ENCODE measurements at regions not wholly inside any gene's neighbourhood (a gene's known extent, or its start where the extent isn't known, plus 50 kb on each side); places are given as distances from the start of the nearest gene placed in this dataset.
A peak's percentile ranks its signal among the peaks of the same experiment; 100 is the strongest.

DNA sequence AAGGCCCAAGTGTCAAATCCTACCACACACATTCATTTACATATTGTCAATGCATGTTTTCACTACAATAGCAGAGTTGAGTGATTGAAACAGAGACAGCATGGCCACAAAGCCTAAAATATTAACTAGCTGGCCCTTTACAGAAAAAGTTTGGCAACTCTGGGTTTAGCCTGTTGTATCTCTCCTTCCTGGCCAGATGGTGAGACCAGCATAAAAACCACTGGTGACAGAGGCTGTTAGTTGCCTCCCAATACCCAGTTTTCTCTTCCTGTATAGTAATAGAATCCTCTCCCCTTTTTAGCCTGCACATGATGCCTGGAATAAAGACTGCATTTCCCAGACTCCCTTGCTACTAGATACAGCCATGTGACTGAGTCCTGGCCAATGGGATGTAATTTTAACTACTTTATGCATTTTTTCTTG, 100.0 kb upstream of the TAB2 start:
- no peak for DNase-seq (ENCODE audit: low read depth)

DNA sequence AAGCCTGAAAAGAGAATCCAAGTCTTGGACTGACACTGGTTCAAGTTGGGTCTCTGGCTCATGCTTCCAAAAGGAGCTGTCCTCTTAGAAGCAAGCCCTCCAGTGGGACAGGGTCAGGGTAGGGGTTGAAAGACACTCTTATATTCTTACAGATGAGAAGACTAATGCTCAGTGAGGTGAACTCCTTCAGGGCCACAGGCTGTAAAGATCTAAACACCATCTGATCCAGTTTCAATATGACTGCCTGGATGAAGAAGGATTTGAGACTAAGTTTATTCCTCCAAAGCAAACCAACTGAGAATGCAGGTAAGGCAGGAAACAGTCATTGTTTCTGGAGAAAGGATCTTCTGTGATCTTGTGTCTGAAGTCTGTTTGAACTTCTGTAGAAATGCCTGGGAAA, 99.0 kb upstream of the TAB2 start:
- DNase-seq (ENCODE audit: low read depth) = no peak

DNA sequence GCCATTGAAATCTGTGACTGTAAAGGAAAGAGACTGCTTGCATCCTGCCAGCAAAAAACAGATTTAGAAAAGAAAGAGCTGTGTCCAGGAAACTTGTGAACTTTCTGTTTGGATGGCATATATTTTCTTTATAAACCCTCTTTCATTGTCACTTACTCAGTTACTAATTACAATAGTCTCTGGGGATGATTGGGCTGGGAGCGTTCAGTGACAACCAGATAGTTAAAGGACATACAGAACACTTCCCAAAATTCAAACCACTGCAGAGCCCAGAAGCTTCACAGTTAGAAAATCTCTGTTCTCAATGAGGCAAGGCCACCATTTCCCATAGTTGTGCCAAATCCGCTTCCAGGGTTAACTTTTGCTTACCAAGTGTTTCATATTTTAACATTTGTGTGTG, 98.6 kb upstream of the TAB2 start:
- DNase-seq (ENCODE audit: low read depth) = no peak

DNA sequence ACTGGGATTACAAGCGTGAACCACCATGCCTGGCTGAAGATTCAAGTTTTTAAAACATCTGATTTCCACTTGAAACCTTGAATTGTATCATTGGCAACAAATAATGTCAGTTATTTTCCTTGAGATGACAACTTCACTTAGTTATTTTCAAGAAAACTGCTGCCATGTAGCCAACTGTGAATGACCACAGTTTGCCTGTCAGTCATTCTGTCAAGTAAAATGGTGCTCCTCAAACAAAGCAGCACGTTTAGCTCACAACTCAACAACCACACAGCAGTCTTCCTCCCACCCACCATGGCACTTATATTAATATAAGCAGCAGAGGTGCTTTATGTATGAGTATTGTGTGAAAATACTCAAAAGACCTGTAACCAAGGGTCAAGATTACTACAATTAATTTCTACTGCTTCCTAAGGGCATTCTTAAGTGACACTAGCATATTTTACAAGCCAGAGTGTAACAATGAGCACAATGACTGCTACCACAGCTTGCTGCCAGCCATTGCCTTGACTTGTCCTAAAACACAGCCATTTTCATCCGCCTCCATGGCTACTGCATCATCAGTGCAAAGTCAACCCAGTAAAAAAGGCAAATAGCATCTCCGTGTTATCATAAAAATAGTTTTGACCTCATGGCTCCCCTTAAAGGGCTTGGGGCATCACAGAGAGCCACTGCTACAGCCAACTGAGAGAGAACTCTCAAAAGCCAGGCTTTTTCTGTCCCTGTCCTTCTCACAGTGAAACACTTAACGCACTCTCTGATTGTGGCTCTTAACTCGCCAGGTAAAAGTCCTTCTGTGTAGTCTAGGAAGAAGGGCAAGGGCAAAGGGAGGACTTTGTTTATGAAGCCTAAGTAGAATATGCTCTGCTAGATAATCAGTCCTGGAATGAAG, 96.4 kb upstream of the TAB2 start:
- DNase-seq (ENCODE audit: low read depth) = no peak

DNA sequence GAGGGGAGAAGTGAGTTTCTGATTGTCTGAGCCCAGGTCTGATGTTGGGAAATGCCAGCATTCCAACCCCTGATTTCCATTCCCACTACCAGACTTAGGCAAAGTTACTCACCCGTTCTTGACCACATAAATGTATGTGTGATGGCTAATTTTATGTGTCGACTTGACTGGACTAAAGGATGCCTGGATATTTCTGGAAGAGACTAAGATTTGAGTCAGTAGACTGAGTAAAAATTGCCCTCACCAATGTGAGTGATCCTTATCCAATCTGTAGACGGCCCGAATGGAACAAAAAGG, 95.8 kb upstream of the TAB2 start:
- DNase-seq (ENCODE audit: low read depth) = no peak

DNA sequence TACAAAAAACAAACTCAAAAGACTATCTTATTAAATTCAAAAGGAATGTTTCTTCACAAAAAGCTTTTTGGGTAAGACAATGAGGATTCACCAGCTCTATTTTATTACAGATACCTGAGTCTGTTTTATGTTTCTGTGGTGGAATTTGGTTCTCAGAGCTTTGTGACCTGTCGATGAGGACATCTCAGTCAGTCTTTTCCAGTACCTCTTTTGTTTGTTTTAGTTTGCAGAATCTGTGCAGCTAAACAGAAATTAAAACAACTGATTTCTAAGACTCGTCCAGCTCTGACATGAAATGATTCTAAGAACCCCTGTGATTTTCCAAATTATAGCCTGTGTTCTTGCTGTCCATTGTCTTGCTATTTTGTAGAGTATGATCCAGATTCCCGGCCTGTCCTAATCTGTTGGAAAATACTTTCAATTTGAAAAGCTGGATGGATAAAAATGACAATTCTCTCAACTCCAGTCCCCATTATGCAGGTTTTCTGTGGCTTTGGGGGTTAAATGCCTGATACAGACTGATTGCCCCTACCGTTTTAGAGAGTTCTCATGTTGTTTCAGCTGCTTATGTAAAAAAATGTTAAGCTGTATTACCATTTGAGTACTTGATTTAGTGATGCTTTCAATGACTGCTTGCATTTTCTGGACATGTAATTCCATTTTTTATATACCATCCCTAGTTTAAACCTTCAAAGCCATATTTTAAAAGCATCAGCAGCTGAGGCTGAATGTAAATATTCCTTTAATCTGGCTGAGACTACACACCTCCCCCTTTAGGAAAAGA, 94.2 kb upstream of the TAB2 start:
- DNase-seq (ENCODE audit: low read depth) = no peak

DNA sequence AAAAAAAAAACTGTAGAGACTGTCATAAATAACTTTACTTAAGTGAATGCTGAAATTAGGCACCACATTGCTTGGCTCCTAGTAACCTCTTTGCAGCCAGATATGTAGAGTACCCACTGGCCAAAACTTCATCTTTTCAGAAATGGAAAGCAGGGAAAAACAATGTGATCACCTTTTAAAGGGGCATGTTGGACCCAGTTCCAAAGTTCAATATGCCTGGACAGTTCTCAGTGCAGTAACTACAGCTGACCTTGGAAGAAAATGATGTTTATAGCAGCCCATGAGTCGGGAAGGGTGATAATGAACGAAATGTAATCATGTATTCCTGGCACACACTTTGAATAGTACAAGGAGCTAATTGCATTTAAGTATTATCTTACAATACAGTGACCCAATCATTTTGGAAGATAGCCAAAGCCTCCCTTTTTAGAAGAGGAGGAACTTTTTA, 93.6 kb upstream of the TAB2 start:
- no peak for DNase-seq (ENCODE audit: low read depth)

DNA sequence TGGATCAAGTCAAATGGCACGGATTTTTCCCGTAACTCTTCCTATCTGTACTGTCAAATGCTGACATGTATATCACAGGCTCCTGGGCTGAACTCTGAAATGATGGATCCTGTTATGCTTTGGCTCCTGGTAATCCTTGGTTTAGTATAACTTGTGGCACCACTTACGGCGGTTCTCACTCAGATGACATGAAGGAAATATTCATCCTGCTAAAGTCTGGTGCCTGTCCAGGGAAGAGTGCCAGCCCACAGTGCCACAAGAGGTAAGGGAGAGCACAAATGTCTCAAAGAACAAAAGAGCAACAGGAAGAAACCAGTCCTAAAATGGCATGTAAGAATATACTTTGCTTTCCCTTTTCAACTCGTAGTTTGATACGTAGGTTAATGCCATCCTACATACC, 93.1 kb upstream of the TAB2 start:
- no peak for DNase-seq (ENCODE audit: low read depth)

DNA sequence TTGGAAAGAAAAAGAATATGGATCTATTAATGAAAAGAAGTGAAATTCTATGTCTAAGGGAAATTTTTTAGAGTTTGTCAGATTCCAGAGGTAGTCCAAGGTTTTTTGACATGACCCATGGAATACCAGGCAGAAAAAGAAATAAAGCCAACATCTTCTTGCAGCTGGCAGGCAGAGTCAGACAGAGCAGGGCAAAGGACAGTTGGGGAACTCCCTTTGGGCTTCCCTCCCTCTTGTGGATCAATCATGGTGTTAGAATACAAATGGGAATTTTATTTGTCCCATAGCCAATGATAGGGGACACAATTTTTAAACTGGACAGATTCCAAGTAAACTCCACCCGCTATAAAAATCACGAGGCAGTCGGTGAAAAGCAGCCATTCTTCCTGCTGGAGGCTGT, 92.1 kb upstream of the TAB2 start:
- no peak for DNase-seq (ENCODE audit: low read depth)

DNA sequence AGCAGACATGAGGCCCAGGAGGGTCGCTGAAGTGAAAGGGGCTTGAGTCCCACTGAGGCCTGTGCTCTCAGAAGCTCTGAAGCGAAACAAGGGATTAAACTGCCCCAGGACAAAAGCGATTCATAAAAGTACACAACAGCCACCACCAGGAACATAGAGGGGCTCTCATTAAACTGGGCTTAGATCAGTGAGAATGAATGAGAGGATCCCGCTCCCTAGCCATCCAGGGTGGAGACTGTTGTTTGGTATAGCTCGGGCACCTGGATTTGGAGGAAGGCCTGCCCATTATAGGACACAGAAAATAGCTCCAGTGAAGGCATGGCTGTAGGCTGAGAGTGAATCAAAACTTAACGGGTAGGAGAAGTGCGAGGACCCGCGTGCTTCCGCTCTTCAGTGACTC, 91.6 kb upstream of the TAB2 start:
- no peak for DNase-seq (ENCODE audit: low read depth)

DNA sequence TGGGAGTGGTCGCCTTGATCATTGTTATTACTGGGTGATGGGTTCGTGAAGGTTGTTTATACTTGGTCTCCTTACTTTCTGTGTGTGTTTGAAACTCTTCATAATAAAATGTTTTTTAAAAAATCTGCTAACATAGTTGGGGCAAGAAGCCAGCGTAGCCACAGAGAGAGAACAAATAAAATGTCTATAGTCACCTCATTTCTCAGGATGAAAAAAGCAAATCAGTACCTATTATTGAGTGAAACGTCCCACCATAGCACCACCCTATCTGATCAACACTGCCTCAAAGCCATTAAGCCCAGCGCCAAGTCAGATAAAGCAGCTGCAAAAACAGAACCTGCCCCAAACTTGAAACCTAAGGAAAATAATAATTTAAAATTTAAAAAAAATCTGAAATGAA, 89.7 kb upstream of the TAB2 start:
- no peak for DNase-seq (ENCODE audit: low read depth)

DNA sequence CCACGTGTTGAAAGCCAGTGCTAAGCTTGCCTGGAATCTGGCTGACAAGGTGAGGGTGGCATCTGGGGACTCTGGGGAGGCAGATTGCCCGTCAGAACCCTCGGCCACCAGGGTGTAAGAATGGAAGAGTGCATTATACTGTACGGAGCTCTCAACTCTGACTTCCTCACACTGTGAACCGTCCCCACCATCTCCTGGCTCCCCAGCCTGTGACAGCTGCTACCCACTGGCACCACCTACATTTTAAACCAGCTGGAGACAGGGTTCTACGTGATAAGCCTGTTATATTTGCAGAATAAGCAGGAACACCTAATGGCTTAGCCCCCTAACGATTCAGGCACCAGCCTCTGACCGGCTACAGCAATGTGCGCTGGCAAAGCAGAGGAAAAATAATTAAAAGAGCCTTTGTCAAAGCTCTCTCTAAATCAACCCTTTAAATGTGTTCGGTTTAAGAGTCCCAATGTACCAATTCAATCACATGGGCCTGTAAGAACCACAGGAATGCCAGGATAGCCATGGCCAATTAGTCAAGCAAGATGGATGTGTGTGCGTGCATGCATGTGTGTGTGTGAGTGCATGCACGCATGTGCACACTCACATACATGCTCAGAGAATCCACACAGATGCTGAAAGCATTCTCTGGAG, 89.1 kb upstream of the TAB2 start:
- DNase-seq (ENCODE audit: low read depth) = no peak

DNA sequence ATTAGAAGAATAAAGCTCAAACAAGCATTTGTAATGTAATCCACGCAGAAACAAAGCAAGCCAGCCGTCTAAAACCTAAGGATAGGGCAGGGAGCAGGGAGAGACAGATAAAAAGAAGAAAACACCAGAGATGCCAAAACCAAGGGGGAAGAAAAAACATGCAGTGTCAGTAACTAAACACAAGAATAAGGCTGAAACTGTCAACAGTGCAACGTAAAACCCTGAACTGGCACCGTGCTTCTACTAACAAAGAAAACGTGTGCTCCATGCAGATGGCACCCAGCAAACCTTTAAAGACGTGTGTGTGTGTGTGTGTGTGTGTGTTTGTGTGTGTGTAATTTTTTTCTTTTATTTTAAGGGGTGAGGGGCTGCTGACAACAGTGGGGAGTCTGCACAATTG, 88.4 kb upstream of the TAB2 start:
- no peak for DNase-seq (ENCODE audit: low read depth)

DNA sequence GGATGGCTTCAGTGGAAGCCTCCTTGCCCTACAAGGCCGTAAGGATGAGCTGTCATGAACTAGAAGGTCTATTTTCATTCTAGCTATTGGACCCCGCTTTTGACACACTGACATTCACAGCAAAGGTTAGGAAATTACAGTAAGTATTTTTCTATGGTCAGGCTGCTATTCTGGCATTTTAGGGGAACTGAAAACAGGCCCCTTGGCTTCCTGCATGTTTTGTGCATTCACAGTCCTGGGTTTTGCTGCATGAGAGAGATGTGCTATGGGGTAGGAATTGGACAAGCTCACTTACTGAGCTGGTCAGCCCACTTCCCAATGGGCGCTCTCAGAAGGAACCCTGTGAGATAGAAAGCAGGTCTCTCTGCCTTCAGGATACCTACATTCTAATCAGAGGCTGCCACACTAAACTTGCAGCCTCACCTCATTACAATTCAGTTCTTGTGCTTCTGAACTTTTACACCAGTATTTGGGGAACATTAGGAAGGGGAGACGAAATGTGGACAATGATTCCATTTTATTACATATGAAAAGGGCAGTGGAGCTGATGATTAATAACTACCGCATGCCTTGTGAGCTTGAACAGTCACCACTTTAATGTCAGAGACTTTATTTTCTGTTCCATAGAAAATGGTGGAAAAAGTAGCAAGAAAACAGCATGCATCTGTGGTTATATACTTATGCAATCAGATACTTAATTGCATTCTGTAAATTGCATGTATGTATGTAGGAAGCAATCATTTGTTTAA, 86.6 kb upstream of the TAB2 start:
- DNase-seq (ENCODE audit: low read depth) = no peak

DNA sequence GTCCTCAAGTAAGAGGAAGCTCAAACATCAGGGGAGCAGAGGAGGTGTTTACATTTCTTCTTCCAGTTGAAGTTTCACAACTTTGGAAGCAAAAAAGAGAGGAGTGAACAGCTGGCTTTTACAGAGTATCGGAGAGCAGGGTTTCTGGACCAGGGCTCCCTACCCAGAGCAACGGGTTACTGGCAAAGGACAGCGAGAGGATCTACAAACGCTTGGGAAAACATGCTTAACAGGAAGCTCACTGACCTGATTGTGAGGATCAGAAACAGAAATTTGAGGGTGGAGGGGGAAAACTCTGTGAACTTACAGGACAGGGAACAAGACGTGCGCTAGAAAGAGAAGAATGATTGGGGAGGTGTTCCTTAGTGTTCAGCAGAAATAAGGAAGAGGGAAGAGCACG, 85.7 kb upstream of the TAB2 start:
- DNase-seq (ENCODE audit: low read depth) = no peak

DNA sequence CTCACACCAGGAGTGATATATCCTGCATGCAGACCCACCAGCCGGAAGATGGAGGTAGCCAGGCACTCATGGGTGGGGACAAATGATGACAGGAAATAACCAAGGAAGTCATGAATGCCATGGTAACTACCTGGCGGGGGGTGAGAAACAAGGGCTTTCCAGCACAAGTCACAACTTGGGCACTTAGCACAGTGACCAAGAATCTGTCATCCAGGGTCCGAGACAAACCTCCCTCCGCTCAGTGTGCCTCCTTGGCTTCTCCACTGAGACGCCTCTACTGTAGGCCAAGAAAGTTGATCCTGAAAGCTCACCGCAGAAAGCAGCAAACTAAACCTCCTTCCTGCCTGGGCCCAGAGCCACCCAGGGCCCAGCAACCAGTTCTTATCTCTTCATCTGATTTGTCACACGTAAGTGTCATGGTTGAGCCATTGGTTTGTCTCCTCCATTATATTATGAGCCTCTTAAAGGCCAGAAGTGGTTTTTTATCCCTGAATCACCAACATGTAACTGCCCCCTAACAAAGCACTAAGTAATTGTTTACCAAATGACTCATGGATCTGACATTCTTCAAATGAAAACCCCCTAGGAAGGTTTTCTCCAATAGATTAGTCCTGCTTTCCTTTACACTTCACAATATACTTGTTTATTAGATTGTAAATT, 84.3 kb upstream of the TAB2 start:
- DNase-seq (ENCODE audit: low read depth) = peak; percentile 42

DNA sequence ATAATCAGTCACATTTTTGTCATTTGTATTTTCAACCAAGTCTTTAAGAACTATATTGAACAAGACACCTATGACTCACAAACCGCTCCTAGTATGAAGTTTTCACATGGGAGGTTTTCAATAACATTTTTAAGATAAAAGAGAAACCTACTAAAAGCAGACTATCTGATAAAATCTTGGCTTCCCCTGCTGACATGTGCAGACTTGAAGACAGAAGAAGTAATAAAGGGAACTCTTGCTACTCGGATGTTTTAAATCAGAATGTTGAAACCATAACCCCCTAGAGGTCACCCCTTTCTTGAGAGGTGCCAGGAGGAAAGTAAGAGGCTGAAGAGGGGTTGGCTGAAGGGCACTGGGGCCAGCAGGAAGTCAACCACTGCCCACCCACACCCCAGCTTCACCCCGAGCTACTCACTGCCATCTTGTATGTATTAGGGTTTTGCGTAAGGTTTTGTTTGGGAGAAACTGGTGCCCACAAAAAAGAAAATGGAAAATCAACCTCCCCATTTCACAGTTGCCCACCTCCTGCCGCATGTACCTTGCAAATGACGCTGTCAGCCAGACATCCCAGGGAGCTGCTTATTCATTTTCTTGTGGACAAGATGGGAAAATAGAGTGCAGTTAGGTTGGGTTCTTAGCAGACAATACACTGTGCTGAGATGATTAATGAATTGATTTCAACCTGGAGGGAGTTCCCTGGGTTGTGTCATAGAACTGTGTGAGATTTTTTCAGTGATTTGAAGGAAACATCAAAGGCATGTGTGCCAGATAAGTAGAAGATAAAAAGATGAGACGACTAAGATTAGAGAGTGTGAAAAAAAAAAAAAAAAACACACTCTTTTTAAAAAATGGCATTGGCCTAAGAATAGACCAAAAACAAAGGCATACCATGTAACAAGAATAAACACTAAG, 83.2 kb upstream of the TAB2 start:
- DNase-seq (ENCODE audit: low read depth) = peak; percentile 24

DNA sequence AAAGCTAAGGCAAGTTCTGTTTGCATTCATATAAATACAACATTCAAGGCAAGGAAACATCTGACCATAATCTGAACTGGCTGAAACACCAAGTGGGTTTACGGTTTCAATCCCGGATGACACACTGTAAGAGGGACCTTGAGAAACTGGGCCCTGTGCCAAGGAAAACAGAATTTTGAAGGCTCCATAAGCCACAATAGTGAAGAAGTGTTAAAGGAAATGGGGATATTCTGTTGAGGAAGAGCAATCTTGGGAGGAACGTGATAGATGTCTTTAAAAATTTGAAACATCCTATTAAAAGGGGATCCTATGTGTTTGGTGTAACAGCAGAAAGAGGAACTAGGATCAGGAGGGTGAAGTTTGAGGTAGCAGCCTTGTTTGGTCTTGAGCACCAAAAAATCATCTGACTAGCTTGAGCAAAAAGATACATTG, 82.4 kb upstream of the TAB2 start:
- DNase-seq (ENCODE audit: low read depth) = no peak

DNA sequence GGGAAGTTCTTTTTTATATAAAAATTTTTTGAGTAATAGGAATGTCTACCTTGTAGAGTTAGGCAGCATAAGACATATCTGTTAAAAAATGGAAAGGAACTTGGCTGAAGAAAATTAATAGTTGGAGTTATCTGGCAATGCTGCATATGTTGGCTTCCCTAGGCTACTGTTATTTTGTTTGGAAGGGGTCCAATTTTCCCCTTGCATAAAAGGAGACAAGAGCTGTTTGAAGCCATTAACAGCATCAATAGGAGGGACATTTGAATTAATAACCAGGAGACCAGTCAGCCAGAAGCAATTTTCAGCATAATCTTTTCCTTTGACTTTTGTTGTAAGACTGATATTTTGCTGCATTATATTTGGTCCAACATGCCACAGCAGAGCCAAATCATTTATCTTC, 80.9 kb upstream of the TAB2 start:
- no peak for DNase-seq (ENCODE audit: low read depth)

DNA sequence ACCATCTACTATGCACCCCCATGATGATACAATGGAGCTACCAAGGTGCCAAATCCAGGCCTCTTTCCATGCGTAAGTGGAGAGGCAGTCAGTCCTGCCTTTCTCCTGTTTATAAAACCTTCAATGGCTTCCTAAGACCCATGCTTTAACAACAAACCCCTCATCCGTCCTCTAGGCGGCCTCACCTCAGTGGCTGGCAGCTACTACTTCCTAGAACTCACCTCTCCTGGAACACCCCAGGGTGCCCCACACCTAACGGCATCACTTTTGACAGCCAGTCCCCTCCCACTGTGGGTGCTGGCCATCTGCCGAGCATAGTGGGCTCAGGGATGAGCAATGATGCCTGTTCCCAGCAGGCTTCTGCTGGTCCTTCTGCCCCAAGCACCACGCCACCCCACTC, 80.0 kb upstream of the TAB2 start:
- DNase-seq (ENCODE audit: low read depth) = no peak

All from T-helper 22 cell (primary cell).